Activated CD8-positive, alpha-beta memory T cell treated with anti-CD3 and anti-CD28 coated beads, Interleukin-2, amount 50 U/mL, for 48 hours (primary cell): ENCODE measurements at regions not wholly inside any gene's neighbourhood (a gene's known extent, or its start where the extent isn't known, plus 50 kb on each side); places are given as distances from the start of the nearest gene placed in this dataset.
"Not testable (repeated sequence)": the region's sequence is repeated elsewhere in the genome, so short reads cannot be mapped to it uniquely, and the experiment has no call there.

Experiments
- DNase-seq: peaks from one replicate; pipeline ENCODE4 v3.0.0-alpha.2; 2020

DNA sequence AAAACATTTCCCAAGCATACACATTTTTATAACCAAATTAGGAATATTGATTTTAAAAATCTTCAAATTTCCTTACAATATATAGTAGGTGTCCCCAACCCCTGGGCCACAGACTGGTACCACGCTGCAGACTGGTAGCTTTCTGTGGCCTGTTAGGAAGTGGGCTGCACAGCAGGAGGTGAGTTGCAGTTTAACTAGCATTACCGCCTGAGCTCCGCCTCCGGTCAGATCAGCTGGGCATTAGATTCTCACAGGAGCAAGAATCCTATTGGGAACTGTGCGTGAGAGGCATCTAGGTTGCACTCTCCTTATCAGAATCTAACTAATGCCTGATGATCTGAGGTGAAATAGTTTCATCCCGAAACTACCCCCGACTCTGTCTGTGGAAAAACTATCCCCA lies 62.1 kb downstream of the ZWINT start:
- DNase-seq, result no peak

DNA sequence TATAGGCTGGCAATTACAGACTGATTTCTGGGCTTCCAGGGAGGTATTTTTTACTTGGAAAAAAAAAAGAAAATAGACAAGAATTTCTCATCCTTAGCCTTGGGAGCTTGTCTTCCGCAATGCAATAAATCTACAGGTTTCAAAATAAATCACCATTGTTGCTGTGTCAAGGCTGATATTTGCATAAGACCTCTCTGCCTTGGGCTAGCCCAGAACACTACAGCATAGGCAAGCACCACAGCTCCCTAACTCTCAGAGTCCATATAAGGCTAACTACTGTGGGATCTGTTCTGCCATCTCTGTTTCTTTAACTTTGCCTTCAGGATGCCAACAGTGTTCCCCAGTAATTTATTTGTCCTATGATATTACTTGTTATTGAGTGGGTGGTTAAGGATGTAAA lies 64.4 kb downstream of the ZWINT start:
- no peak for DNase-seq

DNA sequence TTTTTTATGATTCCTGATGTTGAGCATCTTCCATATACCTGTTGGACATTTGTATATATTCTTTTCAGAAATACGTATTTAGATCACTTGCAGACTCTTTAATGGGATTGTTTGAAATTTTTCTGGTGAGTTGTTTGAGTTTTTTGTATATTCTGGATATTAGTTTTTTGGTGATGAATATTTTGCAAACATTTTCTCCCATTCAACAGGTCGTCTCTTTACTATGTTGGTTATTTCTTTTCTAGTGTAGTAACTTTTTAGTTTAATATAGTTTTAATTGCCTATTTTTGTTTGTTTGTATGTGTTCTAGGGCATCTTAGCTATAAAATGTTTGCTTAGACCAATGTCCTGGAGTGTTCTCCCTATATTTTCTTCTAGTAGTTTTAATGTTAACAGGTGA lies 72.7 kb downstream of the ZWINT start:
- DNase-seq, result no peak

DNA sequence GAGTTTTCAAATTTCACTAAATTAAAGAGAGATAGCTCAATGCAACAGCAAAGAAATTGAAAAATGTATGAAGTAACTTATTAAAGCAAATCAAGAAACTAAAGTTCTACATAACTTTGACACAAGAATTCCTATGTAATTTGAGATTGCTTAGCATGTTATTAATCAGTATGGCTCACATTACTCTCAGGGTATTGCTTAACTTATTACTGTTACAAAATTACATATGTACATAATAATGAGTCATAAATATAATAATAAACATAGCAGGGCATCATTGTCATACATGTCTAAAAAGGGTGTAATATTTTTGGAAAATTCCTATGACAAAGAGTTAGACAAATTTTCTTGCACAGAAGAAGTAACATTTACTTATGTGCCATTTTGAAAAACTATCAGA lies 75.0 kb downstream of the ZWINT start:
- DNase-seq, result no peak

DNA sequence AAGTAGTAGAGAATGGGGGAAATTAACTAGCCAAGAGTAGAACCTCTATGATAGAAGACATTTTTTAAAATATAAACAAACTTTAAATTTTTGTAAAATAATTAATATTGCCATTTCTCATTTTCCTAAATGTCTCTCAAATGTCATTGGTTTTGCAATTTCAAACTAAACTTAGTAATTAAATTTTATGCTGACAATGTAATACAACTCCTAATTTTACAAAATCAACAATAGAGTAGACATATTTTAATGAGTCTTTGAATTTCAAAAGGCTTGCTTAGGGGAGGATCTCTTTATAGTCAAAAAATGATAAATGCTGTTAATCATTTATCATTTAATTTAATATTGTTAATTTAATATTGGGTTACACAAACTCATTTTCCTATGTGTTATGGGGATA lies 81.8 kb downstream of the ZWINT start:
- no peak for DNase-seq

DNA sequence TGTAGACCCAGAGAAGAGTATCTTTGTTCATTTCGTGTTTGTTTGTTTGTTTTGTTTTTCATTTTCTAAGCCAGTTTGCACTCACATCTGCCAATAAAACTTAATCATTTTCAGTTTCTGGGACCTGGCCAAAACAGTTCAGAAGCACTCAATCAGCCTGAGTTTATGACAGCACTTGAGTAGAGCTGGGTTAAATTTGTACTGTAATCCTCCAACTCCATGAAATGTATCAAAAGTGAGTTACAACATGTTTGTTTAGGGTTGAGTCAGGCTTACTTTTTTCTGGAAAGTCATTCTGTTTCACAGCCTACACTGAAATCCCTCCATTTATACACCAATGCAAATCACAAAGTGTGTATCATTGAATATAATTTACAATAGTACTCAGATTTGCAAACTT lies 91.9 kb downstream of the ZWINT start:
- DNase-seq, result no peak

DNA sequence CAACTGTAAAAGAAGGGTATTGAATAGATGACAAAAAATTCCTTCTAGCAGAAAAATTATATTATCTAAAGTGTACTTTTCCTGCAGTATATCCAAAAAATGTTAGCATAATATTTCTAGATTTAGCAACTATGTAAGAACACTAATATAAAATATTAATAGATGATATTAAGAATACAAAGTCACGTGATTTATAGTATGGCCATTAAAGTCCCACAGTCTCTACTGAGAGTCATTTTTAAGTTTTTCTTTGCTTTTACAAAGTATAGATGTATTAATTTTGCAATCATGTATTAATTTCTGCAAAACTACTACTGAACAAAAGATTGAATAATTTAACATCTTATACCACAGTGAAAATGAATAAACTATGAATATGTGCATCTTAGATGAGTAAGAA lies 94.9 kb downstream of the ZWINT start:
- DNase-seq, result no peak

DNA sequence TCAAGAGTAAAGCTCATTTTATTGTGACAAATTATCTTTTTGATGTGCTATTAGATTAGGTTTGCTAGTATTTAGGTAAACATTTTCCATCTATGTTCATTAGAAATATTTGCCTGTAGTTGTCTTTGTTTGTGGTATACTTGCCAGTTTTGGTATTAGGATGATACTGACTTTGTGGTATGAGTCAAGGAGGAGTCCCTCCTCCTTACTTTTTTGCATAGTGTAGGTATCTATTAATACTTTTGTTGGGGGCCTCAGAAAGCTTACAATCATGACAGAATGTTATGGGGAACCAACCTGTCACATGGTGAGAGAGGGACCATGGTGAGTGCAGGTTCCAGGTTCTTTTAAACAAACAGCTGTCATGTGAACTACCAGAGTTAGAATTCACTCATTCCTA lies 102.1 kb downstream of the ZWINT start:
- DNase-seq, result no peak

DNA sequence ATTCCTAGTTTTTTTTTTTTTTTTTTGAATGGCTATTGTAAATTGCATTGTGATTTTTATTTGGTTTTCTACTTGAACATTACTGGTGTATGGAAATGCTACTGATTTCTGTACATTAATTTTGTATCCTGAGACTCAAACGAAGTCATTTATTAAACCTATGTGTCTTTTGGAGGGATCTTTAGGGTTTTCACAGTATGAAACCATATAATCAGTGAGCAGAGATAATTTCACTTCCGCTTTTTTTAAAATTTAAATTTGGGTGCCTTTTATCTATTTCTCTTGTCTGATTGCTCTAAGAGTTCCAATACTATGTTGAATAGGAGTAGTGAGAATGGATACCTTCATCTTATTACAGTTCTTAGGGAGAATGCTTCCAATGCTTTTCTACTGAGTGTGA lies 102.7 kb downstream of the ZWINT start:
- DNase-seq, result no peak

DNA sequence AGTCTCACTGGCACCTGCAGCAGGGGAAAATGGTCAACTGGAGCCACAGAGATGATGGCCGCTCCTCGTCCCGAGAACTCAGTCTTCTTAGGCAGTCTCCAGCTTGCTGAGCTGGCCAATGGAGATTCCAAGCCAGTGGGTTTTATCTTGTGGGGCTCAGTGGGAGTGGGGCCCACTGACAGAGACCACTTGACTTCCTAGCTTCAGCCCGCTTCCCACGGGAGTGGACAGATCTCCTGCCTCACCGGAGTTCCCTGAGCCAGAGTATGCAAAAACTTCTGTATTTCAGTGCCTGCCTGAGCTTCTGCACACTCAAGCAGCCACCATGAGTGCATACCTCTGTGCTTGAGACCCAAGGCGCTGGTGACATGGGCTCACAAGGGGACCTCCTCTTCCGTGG lies 105.8 kb downstream of the ZWINT start:
- no peak for DNase-seq

DNA sequence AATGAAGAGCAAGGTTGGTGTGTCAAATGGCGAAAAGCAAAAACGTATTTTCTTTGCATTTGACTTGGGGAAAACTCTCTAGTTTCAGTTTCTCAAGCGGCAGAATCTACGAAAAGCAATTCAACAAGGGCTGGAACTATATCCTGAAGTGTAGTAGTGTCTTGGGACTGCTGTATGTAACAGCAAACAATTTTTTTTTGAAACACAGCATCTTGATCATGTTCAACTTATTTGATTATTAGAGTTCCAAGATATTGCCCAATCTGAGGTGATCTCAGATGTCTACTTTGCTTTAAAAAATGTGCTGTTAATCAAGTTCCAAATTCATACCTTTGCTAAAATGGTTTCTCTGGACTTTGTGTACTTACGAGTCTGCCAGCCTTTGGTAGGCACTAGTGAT lies 120.6 kb downstream of the ZWINT start:
- no peak for DNase-seq

DNA sequence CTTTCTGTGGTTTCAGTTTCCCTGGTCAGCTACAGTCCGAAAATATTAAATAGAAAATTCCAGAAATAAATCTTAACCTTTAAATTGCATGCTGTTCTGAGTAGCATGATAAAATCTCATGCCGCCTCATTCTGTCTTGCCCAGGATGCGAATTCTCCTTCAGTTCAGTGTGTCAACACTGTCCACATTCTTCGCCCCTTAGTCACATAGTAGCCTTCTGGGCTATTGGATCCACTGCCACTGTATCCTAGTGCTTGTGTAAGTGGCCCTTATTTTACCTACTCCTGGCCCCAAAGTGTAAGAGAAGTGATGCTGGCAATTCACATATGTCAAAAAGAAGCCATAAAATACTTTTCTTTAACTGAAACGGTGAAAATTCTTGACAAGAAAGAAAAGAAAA lies 129.6 kb downstream of the ZWINT start:
- no peak for DNase-seq

DNA sequence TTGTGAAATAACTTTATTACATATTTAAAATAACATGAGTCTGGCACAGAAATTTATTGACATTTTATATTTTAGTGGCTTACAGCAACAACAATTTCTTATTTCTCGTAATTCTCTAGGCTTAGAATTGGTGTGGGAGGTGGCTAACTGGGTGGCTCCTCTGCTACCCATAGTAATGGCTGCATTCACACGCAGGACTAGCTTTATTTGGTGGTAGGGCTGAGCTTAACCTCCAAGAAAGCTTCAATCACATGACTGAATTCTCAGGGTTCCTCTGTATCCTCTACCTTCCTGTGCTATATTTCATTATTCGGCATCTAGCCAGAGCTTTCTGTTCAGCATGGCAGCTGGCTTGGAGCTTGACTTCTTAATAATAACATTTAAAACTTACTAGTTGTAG lies 138.8 kb downstream of the ZWINT start:
- DNase-seq, result no peak

DNA sequence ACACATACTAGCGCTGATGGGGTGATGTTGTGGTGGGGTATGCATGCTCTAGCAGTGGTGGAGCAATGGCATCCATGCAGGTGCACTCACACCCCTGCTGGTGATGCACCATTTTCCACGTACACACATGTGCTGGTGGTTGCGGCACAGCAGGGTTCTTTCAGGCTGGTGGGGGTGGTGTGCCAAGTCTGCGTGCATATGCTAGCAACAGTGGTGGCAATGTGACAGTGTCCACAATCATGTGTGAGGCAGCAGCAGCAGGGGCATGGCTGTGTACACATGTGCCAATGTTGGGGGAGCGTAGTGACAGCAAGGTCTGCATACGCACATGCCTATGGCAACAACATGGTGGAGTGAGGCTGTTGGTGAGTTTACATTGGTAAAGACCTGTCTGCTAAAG lies 148.1 kb downstream of the ZWINT start:
- DNase-seq, result no peak

DNA sequence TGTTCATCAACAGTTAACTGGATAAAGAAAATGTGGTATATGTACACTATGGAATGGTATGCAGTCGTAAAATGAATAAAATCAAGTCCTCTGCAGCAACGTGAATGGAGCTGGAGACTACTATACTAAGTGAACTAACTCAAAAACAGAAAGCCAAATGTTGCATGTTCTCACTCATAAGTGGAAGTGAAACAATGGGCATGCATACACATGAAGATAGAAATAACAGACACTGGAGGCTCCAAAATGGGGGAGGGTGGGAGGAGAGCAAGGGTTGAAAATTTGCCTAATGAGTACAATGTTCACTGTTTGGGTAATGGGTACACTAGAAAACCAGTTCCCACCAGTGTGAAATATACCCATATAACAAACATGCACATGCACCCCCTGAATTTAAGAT lies 179.5 kb downstream of the ZWINT start:
- DNase-seq, result no peak

DNA sequence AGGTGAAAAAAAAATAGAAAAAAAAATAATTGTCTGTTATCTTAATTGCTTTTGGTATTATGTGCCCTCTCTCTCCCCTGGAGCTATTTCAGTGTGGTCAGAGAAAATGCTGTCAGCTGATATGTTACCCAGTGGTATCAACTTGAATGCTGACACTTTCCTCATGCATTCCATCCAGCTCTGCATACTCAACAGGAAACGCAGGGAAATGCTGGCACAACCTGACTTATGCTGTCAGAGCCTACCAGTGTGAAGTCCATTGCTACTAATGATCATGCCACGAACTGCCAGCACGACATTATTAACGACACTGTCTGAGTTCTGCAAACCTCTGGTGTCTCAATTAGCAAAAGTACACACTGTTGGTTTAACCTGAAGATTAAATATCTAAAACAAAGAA lies 182.8 kb downstream of the ZWINT start:
- no peak for DNase-seq

DNA sequence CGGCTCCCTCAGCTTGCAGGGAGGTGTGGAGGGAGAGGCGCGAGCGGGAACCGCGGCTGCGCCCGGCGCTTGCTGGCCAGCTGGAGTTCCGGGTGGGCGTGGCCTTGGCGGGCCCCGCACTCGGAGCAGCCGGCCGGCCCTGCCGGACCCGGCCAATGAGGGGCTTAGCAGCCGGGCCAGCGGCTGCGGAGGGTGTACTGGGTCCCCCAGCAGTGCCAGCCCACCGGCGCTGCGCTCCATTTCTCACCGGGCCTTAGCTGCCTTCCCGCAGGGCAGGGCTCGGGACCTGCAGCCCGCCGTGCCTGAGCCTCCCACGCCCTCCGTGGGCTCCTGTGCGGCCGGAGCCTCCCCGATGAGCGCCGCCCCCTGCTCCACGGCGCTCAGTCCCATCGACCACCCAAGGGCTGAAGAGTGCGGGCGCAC lies 206.0 kb downstream of the ZWINT start:
- DNase-seq, result not testable (repeated sequence)

DNA sequence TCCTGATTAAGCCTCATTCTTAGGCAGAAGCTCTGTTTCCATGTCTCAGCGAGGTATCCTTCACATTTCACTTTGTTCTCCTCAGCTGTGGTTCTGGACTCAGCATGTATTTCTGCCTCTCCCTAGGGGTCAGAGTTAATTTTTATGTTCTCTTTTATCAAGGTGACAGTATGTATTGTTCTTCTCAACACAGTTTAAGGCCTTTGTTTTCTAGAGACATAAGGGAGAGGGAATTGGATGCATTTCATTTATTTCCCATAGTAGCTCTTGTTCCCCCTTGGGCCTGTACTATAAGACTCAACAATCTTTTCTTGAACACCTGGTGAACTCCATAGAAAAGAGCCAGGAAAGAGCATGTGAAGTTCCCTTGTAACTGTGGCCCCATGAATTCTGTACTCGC lies 214.3 kb downstream of the ZWINT start:
- DNase-seq, result no peak

DNA sequence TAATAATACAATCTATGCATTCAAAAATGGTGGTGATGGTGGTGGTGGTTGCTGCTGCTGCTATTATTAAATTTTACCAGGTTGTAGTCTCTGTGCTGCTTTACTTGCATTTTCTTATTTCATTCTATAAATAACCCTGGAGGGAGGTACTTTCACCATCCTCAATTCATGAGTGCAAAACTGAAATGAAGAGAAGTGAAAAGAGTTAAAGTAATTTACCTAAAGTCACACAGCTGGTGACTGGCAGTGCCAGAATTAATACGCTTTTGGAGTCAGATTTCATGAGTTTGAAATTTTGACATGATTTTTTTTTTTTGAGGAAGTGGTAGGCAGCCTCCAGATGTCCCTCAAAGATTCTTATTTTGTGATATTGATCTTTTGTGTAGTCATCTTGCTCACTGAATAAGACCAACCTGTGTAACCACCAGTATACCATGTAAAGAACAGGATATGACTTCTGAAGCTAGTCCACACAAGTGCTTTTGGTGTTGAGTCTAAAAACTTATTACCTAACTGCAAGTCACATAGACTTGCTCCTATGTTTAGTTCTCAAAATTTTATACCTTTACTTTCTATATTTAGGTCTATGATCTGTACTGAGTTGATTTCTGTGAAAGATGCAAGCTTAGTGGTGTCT lies 218.8 kb downstream of the ZWINT start:
- no peak for DNase-seq

DNA sequence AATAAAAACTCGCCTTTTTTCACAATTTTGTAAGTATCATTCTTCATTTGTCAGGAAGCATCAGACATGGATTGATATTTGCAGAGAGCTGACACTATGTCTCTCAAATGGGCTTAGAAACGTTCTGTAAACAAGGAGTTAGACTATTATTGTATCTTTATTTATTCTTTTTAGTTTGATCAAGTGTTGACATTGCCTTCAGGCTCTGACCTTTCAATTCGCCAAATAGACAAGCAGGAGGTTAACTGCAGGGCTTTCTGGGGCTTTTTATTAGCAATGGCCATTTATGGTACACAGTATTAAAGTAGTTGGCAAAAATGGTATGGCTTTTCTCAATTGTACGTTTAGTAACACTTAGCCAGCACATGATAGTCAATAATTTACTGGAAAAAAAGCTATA lies 221.7 kb downstream of the ZWINT start:
- no peak for DNase-seq

DNA sequence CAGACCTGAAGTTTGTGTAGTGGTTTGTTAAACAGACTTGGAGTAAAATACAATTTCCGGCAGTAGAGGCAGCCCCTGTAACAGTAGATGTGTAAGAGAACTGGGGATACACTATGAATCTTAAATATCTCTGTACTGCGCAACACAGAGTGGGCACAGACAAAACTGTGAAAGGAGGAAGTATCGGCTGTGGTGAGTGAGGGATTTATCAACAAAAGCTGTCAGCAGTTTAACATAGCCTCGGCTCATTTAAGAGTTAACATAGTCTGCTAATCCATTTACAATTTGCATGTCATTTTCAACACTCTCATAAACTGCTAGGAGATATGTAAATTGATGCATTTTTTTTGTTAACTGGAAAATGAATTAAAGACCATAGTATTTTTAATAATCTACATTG lies 225.2 kb downstream of the ZWINT start:
- DNase-seq, result no peak

DNA sequence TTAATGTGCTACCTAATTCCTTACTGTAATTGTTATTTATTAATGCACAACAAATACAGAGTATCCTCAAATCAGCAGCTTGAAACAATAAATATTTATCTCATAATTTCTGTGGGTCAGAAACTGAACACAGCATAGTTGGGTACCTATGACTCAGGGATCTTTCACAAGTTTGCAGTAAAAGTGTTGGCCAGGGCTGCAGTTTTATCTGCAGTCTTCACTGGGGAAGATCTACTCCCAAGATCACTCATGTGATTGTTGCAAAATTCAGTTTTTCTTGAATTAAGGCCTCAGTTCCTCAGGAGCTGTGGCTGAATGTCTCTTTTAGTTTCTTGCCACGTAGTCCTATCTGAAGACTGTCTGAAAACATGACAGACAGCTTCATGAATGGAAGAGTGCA lies 237.8 kb downstream of the ZWINT start:
- DNase-seq, result no peak

DNA sequence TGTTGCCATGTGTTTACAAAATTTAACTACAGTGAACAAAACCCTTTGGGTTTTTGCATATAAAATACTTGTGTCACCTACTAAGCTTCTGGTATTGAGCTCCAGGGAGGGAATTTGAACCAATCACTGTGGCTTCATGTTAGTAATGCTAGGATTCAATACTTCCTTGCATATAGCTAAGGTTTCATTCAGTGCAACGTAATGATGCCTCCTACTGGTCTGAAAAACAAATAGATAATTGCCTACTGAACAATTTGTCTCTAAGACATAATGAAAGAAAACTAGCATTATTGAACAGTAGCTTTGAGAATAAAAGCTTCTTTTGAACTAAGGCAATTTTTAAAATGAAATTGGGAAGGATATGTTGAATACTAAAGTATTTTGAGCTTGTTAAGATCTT lies 244.4 kb downstream of the ZWINT start:
- DNase-seq, result no peak

DNA sequence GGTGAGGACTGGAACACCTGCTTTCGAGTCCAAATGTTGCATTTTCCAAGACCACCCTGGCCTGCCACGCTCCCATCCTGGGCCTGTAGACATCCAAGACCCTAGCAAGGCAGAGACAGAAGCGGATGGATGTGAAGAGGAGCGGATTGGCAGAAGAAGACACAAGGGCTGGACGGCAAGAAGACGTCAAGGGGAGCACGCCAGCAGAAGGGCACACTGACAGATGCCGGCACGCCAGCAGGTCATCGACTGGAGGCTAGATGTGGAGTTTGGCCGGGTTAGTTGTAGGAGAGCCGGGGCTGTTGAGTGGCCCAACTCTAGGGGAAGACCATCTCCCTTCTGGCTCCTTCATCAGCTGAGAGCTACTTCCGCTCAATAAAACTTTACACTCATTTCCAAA lies 251.6 kb downstream of the ZWINT start:
- DNase-seq, result no peak

DNA sequence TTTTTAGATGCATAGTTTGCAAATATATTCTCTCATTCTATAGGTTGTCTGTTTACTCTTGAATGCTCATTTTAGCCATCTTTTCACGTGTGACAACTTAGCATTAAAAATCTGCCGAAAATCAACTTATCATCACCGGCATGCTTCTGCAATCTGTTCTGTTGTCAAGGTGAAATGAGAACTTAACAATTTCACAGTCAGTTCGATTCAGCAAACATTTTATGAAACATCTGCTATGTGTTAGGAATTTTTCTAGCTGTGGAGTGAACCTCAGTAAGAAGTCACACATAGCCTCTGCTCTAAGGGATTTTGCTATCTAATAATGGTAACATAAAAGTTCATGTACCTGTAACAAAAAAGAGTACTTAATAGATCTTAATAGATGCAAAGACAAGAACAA lies 256.1 kb downstream of the ZWINT start:
- DNase-seq, result no peak

DNA sequence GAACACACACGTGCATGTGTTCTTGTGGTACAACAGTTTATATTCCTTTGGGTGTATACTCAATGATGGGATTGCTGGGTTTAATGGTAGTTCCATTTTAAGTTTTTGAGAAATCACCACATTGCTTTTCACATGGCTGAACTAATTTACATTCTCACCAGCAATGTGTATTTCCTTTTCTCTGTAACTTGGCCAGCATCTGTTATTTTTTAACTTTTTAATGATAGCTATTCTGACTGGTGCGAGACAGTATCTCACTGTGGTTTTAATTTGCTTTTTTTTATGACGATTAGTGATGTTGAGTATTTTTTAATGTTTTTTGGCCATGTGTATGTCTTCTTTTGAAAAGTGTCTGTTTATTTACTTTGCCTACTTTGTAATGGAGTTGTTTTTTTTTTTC lies 256.6 kb downstream of the ZWINT start:
- no peak for DNase-seq
